T1000 (cell line): ENCODE measurements at regions not wholly inside any gene's neighbourhood (a gene's known extent, or its start where the extent isn't known, plus 50 kb on each side); places are given as distances from the start of the nearest gene placed in this dataset.
"Not testable (repeated sequence)": the region's sequence is repeated elsewhere in the genome, so short reads cannot be mapped to it uniquely, and the experiment has no call there.

Experiments
- DNase-seq: peaks from one replicate; lab custom pipeline; 2025; ENCODE audit warnings: mixed read lengths; lab: John Stamatoyannopoulos, UW

- no peak for DNase-seq
These were observed 356.0 kb downstream of the PPARGC1A start for GRCh38 chr4:23533859-23534258.

GRCh38 chr4:23516716-23517115 is 373.1 kb downstream of the PPARGC1A start:
- DNase-seq = no peak

- no peak for DNase-seq
These were observed 385.8 kb downstream of the PPARGC1A start for GRCh38 chr4:23504083-23504482.

- DNase-seq = no peak
These were observed 388.9 kb downstream of the PPARGC1A start for GRCh38 chr4:23500894-23501449.

GRCh38 chr4:23485801-23486200 is 404.0 kb downstream of the PPARGC1A start:
- DNase-seq = no peak

- DNase-seq = no peak
These were observed 405.2 kb downstream of the PPARGC1A start for GRCh38 chr4:23484689-23485088.

- DNase-seq = no peak
These were observed 406.4 kb downstream of the PPARGC1A start for GRCh38 chr4:23483320-23483960.

DNA sequence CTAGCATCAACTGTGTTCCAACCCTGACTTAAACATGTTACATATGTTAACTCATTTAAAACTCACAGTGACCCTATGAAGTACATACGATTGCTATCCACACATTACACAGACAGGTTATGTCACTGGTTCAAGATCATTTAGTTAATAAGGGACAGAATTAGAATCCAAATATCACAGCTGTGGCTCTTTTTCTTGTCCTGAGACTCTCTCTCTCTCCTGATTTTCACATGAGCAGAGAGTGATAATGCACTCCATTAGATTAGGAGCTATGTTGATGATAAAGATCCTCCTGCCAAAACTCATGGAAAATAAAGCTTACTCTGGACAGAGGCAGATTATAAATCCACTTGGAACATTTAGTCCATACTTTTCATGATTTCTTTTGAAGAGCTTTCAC is 408.3 kb downstream of the PPARGC1A start:
- DNase-seq = no peak

GRCh38 chr4:23477905-23478304 is 411.9 kb downstream of the PPARGC1A start:
- no peak for DNase-seq

DNA sequence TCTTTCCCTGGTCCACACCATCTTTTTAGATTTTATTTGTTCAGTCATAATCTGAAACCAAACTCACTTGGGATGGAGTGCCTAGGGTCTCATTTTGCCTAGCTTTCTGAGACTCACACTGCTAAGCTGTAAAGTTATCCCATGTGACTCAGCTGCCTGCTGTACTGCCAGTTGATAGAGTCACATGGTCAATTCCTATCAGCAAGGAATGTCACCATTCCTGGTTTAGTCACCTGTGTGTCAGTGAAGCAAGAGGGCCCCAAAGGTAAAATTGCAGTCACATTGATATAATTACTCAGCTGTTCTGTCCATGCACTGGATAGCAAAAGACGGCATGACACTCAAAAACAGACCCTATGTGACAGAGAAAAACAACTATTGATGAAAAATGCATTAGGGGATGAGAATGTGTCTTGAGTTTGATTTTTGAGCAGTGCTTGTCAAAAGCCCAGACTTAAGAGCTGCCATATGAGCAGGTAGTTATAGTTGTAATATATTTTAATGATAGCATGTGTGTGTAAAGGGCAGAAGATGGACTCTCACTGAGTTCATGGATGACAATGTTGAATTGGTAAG is 413.2 kb downstream of the PPARGC1A start:
- no peak for DNase-seq

DNA sequence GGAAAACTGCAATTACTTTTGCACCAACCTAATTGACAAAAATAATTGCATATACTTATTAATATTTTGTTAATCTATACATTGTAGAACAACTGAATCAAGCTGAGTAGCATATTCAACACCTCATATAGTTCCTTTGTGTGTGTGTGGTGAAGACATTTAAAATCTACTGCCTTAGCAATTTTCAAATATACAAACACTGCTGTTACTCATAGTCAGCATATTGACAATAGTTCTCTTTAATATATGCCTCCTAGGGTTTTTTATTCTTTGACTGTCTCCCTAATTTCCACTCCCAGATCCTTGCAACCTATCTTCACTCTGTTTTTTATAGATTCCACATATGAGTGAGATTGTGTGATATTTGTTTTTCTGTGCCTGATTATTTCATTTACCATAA is 426.8 kb downstream of the PPARGC1A start:
- no peak for DNase-seq

DNA sequence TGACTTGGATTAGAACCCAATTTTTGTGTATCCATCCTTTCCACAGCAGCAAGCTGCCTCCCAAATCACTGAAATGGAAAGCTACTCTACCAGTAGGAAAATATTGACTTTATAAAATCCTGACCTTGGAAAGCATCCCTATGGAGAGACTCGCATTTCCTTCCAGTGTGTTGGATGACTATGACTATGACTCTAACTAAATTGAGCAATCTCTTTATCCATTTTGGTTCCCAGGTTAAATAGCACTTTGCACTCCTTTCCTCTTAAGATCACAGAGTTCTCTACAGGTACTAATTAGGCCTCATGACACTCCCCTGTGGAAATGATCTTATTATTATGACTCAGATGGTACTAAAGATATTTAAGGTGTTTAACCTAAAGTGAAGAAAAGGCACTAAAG is 431.8 kb downstream of the PPARGC1A start:
- DNase-seq = no peak

GRCh38 chr4:23456864-23457263 is 433.0 kb downstream of the PPARGC1A start:
- DNase-seq = no peak

GRCh38 chr4:23455456-23456158 is 434.2 kb downstream of the PPARGC1A start:
- DNase-seq = no peak

DNA sequence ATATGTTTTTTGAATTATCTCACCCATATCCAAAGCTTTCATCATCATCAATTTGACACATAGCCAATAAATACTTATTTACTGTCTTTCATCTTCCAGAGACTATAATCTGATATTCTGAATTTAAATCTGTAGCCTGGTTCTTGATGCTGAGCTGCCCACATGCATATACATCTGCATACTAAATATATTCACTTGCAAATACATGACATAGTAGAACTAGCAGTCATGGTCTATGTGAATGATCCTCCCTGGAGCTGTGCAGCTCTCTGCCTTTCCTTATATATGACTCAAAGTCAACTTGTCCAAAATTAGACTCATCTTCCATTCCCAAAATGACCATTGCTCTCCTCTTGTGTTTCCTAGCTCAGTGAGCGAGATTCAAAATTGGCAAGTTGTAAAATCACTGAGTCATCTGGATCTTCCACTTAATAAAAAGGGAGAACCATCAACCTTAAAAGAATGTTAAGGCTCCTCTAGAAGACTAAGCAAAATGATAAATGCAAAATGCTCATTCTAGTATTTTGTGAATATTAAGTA is 448.2 kb downstream of the PPARGC1A start:
- DNase-seq = no peak

DNA sequence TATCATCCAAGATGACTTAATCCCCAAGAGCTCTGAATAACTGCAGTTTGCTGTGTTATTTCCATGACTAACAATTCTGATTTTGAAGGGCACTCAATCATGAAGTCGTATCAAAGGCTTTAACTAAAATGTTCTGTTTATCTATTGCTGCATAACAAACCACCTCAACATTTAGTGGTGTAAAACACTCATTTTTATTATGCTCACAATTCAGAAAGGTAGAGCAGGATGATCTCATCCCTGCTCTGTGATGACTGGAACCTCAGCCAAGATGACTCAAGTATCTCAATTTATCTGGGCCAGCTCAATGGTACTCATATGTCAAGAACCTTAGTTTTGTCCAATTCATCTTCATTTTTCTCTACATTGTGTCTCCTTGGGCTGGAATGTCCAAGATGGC is 451.1 kb downstream of the PPARGC1A start:
- DNase-seq = peak; percentile 18

GRCh38 chr4:23429497-23429896 is 460.4 kb downstream of the PPARGC1A start:
- no peak for DNase-seq

- DNase-seq = no peak
These were observed 464.3 kb downstream of the PPARGC1A start for GRCh38 chr4:23425570-23425969.

- no peak for DNase-seq
These were observed 466.3 kb downstream of the PPARGC1A start for GRCh38 chr4:23423540-23423939.

GRCh38 chr4:23422878-23423277 is 467.0 kb downstream of the PPARGC1A start:
- no peak for DNase-seq

GRCh38 chr4:23413631-23414030 is 476.2 kb downstream of the PPARGC1A start:
- DNase-seq = no peak

- DNase-seq = no peak
These were observed 477.1 kb downstream of the PPARGC1A start for GRCh38 chr4:23412701-23413100.

DNA sequence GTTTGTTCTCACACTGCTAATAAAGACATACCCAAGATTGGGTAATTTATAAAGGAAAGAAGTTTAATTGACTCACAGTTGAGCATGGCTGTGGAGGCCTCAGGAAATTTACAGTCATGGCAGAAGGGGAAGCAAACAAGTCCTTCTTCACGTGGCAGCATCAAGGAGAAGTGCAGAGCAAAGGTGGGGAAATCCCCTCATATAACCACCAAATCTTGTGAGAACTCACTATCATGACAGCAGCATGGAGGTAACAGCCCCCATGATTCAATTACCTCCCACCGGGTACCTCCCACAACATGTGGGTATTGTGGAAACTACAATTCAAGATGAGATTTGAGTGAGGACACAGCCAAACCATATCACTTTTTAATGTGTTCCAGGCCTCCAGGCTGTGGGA is 480.9 kb downstream of the PPARGC1A start:
- DNase-seq = not testable (repeated sequence)
